Activated CD4-positive, alpha-beta T cell treated with anti-CD3 and anti-CD28 coated beads, Interleukin-2, amount 10 ng/mL, durations not matched to agents 24 days and 14 days (primary cell): ENCODE measurements at regions not wholly inside any gene's neighbourhood (a gene's known extent, or its start where the extent isn't known, plus 50 kb on each side); places are given as distances from the start of the nearest gene placed in this dataset.
"Not testable (repeated sequence)": the region's sequence is repeated elsewhere in the genome, so short reads cannot be mapped to it uniquely, and the experiment has no call there.

ENCODE experiments used
- DNase-seq: peaks from one replicate; pipeline ENCODE4 v3.0.0; 2022
- H3K27ac Mint-ChIP-seq: one replicate; pipeline ENCODE4 v1.8.0; 2022; ENCODE audit warnings: mild to moderate bottlenecking, mixed read lengths
- H3K27me3 Mint-ChIP-seq: one replicate; pipeline ENCODE4 v1.8.0; 2022; ENCODE audit warnings: mixed read lengths
- H3K36me3 Mint-ChIP-seq: one replicate; pipeline ENCODE4 v1.8.0; 2022; ENCODE audit warnings: low read depth, mild to moderate bottlenecking, mixed read lengths
- H3K4me1 Mint-ChIP-seq: one replicate; pipeline ENCODE4 v1.8.0; 2021; ENCODE audit warnings: mixed read lengths
- H3K4me3 Mint-ChIP-seq: one replicate; pipeline ENCODE4 v1.8.0; 2022; ENCODE audit warnings: mild to moderate bottlenecking, moderate library complexity, mixed read lengths
- H3K9me3 Mint-ChIP-seq: one replicate; pipeline ENCODE4 v1.8.0; 2021; ENCODE audit warnings: mixed read lengths
- intact Hi-C: fragments of 100-400 bp; cut with micrococcal nuclease; formaldehyde crosslinking; loops from one replicate; pipeline ENCODE4 v1.15.1; 2023

DNA sequence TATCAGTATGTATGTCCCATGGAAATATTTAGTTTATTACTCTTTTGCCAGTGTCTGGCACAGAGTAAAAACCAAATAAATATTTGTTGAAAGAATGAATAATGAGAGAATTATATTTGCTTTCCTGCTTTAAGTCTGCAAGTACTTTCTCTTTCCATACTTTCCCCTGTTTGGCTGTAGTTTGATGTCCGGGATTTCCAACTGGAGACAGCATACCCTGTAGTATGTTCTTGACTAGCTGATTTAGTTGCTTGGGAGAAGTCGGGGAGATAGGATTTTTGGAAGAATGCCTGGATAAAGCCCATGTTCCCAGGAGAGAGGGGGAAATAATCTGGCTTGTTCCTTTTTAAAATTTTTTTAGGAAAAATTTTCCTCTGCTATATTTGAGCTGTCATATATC, 516.1 kb downstream of the CCSER2 start:
- no peaks in the 10 kb centered on the region for H3K27me3 Mint-ChIP-seq
- no peak overlapping the region for H3K27ac Mint-ChIP-seq
- no peaks in the 10 kb centered on the region for H3K36me3 Mint-ChIP-seq
- intact Hi-C loops: no loop called here
- DNase-seq: no peak
- no peak overlapping the region for H3K4me3 Mint-ChIP-seq
- H3K9me3 Mint-ChIP-seq: no peaks in the 10 kb centered on the region
- H3K4me1 Mint-ChIP-seq: no peaks in the 10 kb centered on the region

- intact Hi-C loops: no loop called here
- Mint-ChIP-seq H3K4me1 (no peaks in the 10 kb centered on the region), H3K4me3 (no peak overlapping the region), H3K27ac (no peak overlapping the region), H3K36me3 (no peaks in the 10 kb centered on the region), H3K27me3 (no peaks in the 10 kb centered on the region), H3K9me3 (no peaks in the 10 kb centered on the region)
- no peak for DNase-seq
Observed at GRCh38 chr10:84845628-84846261, 517.4 kb downstream of the CCSER2 start.

DNA sequence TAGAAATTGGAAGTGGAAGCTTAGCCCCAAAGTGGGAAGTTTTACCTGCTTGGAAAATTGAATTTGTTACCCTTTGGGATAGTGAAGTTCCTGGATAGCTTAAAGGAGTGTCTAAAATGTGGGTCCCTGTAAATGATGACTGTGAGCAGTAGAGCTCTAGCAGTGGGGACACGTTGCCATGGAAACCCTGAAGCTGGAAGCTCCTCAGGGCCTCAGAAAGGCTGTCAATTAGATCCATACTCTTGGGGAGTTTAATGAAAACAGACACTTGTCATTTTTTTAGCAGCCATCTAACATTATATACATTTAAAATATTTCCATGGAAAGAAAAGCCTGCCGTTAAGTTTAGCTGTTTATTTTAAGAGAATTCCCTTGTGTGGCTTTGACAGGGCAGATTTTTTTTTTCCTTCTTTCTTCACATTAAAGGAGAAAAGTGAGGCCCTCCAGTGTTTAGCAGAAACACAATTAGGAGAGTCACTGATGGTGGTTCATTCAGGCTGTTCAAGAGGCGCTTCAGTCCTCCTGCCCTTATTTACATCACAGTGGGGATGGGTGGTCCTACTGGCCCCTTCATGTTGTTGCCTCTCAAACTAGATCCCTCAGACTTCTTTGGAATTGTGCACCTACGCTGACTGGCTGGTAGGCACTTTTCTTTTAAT, 518.4 kb downstream of the CCSER2 start:
- Mint-ChIP-seq H3K9me3 (no peaks in the 10 kb centered on the region), H3K4me1 (no peaks in the 10 kb centered on the region), H3K36me3 (no peaks in the 10 kb centered on the region), H3K4me3 (no peak overlapping the region), H3K27me3 (no peaks in the 10 kb centered on the region), H3K27ac (no peak overlapping the region)
- DNase-seq: no peak
- intact Hi-C loops: no loop called here

GRCh38 chr10:84848967-84849366, 520.6 kb downstream of the CCSER2 start:
- no peaks in the 10 kb centered on the region for H3K27me3 Mint-ChIP-seq
- no peaks in the 10 kb centered on the region for H3K9me3 Mint-ChIP-seq
- no peaks in the 10 kb centered on the region for H3K36me3 Mint-ChIP-seq
- DNase-seq: no peak
- intact Hi-C loops: no loop called here
- no peak overlapping the region for H3K27ac Mint-ChIP-seq
- no peak overlapping the region for H3K4me3 Mint-ChIP-seq
- H3K4me1 Mint-ChIP-seq: no peaks in the 10 kb centered on the region

DNA sequence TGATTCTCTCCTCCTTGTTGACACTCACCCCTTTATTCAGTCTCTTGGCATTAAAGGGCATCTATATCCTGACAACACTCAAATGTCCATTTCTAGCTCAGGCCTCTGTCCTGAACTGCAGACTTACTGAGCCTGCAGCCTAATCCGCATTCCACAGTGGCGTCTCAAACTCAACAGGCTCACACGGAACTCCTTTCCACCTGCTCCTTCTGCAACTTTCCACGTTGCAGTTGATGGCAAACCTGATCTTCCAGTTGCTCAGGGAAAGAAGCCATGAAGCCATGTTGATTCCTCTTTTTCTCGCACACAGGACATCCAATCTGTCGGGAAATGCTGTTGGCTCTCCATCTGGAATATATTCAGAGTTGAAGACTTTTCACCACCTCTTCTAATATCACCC, 522.4 kb downstream of the CCSER2 start:
- no peak for DNase-seq
- Mint-ChIP-seq H3K27ac (no peak overlapping the region), H3K4me1 (no peaks in the 10 kb centered on the region), H3K9me3 (no peaks in the 10 kb centered on the region), H3K27me3 (no peaks in the 10 kb centered on the region), H3K4me3 (no peak overlapping the region), H3K36me3 (no peaks in the 10 kb centered on the region)
- intact Hi-C loops: no loop called here

DNA sequence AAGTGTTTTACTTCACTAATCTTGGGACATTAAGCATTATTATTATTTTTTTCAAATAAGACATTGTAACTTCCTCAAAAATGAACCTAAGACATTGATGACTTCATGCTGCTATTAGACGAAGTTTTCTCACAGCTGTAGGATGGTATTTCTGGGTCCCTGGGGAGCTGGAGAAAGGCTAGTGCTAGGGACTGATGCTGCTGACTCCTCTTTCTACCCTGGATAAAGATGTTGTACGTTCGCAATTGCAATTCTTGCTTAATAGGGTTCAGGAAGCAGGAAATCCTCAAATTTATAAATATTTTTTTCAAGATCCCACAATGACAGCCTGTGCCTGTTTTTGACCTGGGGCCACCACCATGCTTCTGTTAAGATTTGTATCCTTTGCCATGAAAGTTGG, 526.0 kb downstream of the CCSER2 start:
- H3K27ac Mint-ChIP-seq: no peak overlapping the region
- no peaks in the 10 kb centered on the region for H3K36me3 Mint-ChIP-seq
- intact Hi-C loops: no loop called here
- DNase-seq: no peak
- no peak overlapping the region for H3K4me3 Mint-ChIP-seq
- H3K9me3 Mint-ChIP-seq: no peaks in the 10 kb centered on the region
- H3K4me1 Mint-ChIP-seq: no peaks in the 10 kb centered on the region
- no peaks in the 10 kb centered on the region for H3K27me3 Mint-ChIP-seq

GRCh38 chr10:84860855-84861254, 532.5 kb downstream of the CCSER2 start:
- H3K36me3 Mint-ChIP-seq: no peaks in the 10 kb centered on the region
- no peak overlapping the region for H3K27ac Mint-ChIP-seq
- H3K4me1 Mint-ChIP-seq: no peaks in the 10 kb centered on the region
- no peaks in the 10 kb centered on the region for H3K9me3 Mint-ChIP-seq
- no peak overlapping the region for H3K4me3 Mint-ChIP-seq
- peaks cover 4% of the 10 kb centered on the region for H3K27me3 Mint-ChIP-seq
- DNase-seq: no peak
- intact Hi-C loops: no loop called here

DNA sequence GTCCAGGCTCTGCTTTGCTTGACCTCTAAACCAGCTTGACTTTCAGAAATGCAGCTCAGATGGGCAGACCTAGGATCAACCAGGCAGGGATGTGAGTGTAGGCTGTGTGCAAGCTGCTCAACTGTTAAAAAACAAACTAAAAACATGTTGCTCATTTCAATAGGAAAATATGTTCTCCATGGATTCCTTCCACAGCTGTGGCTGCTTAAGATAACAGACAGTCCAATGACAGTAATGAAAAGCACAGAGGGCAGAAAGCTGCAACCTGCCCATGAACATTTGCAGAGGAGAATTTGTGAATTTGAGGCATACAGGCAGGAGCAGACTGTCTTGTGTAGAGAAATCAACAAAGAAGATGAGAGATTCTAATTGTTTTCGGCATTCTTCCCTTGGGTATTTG, 534.2 kb downstream of the CCSER2 start:
- H3K36me3 Mint-ChIP-seq: no peaks in the 10 kb centered on the region
- intact Hi-C loops: no loop called here
- H3K27me3 Mint-ChIP-seq: peaks cover 4% of the 10 kb centered on the region
- H3K4me3 Mint-ChIP-seq: no peak overlapping the region
- DNase-seq: no peak
- no peak overlapping the region for H3K27ac Mint-ChIP-seq
- no peaks in the 10 kb centered on the region for H3K9me3 Mint-ChIP-seq
- no peaks in the 10 kb centered on the region for H3K4me1 Mint-ChIP-seq

DNA sequence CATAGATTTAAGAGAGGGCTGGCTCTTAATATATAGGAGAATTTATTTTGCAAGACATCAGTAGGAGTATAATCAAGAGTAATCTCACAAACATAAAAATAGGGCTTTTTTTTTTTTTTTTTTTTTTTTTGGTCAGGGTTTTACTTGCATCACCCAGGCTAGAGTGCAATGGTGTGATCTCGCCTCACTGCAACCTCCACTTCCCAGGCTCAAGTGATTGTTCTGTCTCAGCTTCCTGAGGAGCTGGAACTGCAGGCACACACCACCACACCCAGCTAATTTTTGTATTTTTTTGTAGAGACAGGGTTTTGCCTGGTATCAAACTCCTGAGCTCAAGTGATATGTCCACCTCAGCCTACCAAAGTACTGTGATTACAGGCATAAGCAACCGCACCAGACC, 535.3 kb downstream of the CCSER2 start:
- no peak overlapping the region for H3K27ac Mint-ChIP-seq
- no peak for DNase-seq
- intact Hi-C loops: no loop called here
- H3K4me1 Mint-ChIP-seq: no peaks in the 10 kb centered on the region
- peaks cover 4% of the 10 kb centered on the region for H3K27me3 Mint-ChIP-seq
- H3K9me3 Mint-ChIP-seq: no peaks in the 10 kb centered on the region
- H3K4me3 Mint-ChIP-seq: no peak overlapping the region
- H3K36me3 Mint-ChIP-seq: no peaks in the 10 kb centered on the region

DNA sequence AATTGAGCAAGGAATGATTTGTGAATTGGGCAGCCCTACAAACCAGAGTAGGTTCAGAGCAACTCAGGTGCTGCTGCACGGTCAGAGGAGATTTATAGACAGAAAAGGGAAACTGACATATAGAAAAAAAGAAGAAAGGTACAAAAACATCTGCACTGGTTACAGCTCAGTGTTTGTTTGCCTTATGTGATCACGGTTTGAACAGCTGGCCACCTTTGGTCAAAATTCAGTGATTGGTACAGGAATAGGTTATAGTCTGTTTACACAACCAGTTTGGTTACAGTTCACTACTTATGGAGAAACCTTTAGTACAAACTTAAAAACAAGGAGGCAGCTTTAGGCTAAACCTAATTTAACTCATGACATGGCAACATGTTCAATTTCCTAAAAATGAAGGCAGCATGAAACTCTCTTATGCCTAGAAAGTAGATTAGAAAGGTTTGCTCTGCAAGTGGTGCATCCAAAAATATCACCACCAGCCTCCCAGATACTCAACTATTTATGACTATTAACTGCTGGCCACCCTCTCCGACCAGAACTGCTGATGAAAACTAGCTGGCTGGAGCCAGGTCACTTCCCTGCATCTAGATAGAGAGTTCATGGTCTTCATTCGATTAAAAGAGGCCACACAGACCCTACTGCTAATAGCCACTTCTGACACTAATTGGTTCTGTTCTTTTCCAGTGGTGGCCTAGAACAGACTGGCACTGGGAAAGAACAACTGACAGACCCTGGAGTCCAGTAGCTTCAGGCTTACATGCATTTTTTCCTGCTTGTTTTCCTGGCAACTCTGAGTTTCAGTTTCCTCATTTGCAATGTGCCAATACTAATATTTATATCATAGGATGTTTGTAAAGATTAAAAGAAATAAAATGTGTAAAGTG, 548.0 kb downstream of the CCSER2 start:
- intact Hi-C loops: no loop called here
- no peak overlapping the region for H3K27ac Mint-ChIP-seq
- H3K4me1 Mint-ChIP-seq: no peaks in the 10 kb centered on the region
- no peak overlapping the region for H3K4me3 Mint-ChIP-seq
- H3K9me3 Mint-ChIP-seq: no peaks in the 10 kb centered on the region
- DNase-seq: no peak
- no peaks in the 10 kb centered on the region for H3K36me3 Mint-ChIP-seq
- H3K27me3 Mint-ChIP-seq: no peaks in the 10 kb centered on the region

GRCh38 chr10:84879991-84880390, 551.6 kb downstream of the CCSER2 start:
- Mint-ChIP-seq H3K36me3 (no peaks in the 10 kb centered on the region), H3K27me3 (no peaks in the 10 kb centered on the region), H3K4me1 (no peaks in the 10 kb centered on the region), H3K9me3 (no peaks in the 10 kb centered on the region), H3K27ac (no peak overlapping the region), H3K4me3 (no peak overlapping the region)
- intact Hi-C loops: no loop called here
- no peak for DNase-seq

- H3K27ac Mint-ChIP-seq, intact Hi-C loops, H3K4me1 Mint-ChIP-seq, DNase-seq, H3K4me3 Mint-ChIP-seq, H3K36me3 Mint-ChIP-seq, H3K9me3 Mint-ChIP-seq, H3K27me3 Mint-ChIP-seq: not testable (repeated sequence)
Observed at GRCh38 chr10:84881696-84882095, 553.3 kb downstream of the CCSER2 start.

DNA sequence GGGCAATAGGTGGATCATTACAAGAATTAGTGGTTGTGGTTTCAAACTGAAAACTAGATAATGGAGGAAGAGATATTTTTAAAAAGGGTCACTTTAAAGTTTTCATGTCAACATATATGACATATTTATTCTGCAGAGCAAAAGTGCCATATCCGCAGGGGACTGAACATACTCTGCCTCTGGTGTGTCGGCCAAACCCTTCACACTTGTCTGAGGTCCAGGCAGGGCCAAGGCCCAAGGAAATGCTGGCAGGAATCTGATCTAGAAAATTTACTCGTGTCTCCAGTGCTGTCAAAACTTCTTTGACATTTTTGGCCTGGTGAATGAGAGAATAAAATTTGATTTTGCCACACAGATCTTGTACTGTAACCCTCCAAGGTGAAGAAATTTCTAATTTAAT, 562.3 kb downstream of the CCSER2 start:
- Mint-ChIP-seq H3K27me3 (no peaks in the 10 kb centered on the region), H3K27ac (no peak overlapping the region), H3K4me3 (no peak overlapping the region), H3K9me3 (peaks cover 3% of the 10 kb centered on the region), H3K4me1 (no peaks in the 10 kb centered on the region), H3K36me3 (no peaks in the 10 kb centered on the region)
- DNase-seq: no peak
- intact Hi-C loops: no loop called here

- no peak overlapping the region for H3K27ac Mint-ChIP-seq
- intact Hi-C loops: no loop called here
- H3K36me3 Mint-ChIP-seq: no peaks in the 10 kb centered on the region
- DNase-seq: no peak
- H3K27me3 Mint-ChIP-seq: no peaks in the 10 kb centered on the region
- no peaks in the 10 kb centered on the region for H3K4me1 Mint-ChIP-seq
- no peak overlapping the region for H3K4me3 Mint-ChIP-seq
- peaks cover 3% of the 10 kb centered on the region for H3K9me3 Mint-ChIP-seq
Observed at GRCh38 chr10:84891631-84892030, 563.2 kb downstream of the CCSER2 start.
